ENCODE measurements at regions not wholly inside any gene's neighbourhood (a gene's known extent, or its start where the extent isn't known, plus 50 kb on each side); places are given as distances from the start of the nearest gene placed in this dataset.

- no peaks in the 10 kb centered on the region for H3K27me3 ChIP-seq (ENCODE audit: control insufficient read depth in 2 of 2, insufficient read depth in 2 of 2, low read length in 2 of 2)
- H3K9me3 ChIP-seq (replicated peaks; ENCODE audit: control insufficient read depth, insufficient read depth, low read length), result peaks cover 4% of the 10 kb centered on the region
- dilution Hi-C loops (cut with MboI; ENCODE audit: extremely low pct_ligation_motif_present, low sequenced_read_pairs), result no loop called here
- no peaks in the 10 kb centered on the region for H3K79me2 ChIP-seq (ENCODE audit: control insufficient read depth, insufficient read depth, low read length)
- CTCF ChIA-PET, result no interaction called here
- POLR2A ChIA-PET, result no interaction called here
- no peak overlapping the region for H3K9ac ChIP-seq (replicated peaks; ENCODE audit: extremely low read depth, insufficient read depth, low read length)
- no peaks in the 10 kb centered on the region for H3K9me1 ChIP-seq (replicated peaks; ENCODE audit: control insufficient read depth, extremely low read depth, insufficient read depth, low read length)
- H3K4me3 ChIP-seq (replicated peaks in 1 of 3; ENCODE audit: insufficient read depth in 1 of 3, low read depth in 1 of 3, low read length in 3 of 3), result no peak overlapping the region
- intact Hi-C loops (cut with micrococcal nuclease), result no loop called here
- H4K20me1 ChIP-seq (replicated peaks; ENCODE audit: control insufficient read depth, extremely low read depth, insufficient read depth, low read length), result no peaks in the 10 kb centered on the region
- FAIRE-seq (no peak), DNase-seq (ENCODE audit: low read depth, low spot score) (no peak)
- no peaks in the 10 kb centered on the region for H3K4me1 ChIP-seq (ENCODE audit: control insufficient read depth, extremely low read depth, insufficient read depth, low read length)
- H2AFZ ChIP-seq (ENCODE audit: low read depth, low read length), result no peak overlapping the region
- no peak for TF ChIP-seq MYC (IDR thresholded peaks at IDR 0.05; ENCODE audit: low read depth, low read length)
- no peak for TF ChIP-seq GATA2 (IDR thresholded peaks at IDR 0.05; ENCODE audit: insufficient read depth, insufficient read length, low read depth, low read length)
- TF ChIP-seq, protein P1, sequence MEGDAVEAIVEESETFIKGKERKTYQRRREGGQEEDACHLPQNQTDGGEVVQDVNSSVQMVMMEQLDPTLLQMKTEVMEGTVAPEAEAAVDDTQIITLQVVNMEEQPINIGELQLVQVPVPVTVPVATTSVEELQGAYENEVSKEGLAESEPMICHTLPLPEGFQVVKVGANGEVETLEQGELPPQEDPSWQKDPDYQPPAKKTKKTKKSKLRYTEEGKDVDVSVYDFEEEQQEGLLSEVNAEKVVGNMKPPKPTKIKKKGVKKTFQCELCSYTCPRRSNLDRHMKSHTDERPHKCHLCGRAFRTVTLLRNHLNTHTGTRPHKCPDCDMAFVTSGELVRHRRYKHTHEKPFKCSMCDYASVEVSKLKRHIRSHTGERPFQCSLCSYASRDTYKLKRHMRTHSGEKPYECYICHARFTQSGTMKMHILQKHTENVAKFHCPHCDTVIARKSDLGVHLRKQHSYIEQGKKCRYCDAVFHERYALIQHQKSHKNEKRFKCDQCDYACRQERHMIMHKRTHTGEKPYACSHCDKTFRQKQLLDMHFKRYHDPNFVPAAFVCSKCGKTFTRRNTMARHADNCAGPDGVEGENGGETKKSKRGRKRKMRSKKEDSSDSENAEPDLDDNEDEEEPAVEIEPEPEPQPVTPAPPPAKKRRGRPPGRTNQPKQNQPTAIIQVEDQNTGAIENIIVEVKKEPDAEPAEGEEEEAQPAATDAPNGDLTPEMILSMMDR (IDR thresholded peaks at IDR 0.05; ENCODE audit: extremely low read depth in 1 of 2, insufficient read depth in 1 of 2, low read depth in 1 of 2, low read length in 2 of 2), result no peak
- TF ChIP-seq EZH2 (IDR thresholded peaks at IDR 0.05; ENCODE audit: borderline replicate concordance, low read depth, low read length, severe bottlenecking), result no peak
- TF ChIP-seq MAX (IDR thresholded peaks at IDR 0.05; ENCODE audit: insufficient read depth, insufficient read length), result no peak
- no peak for TF ChIP-seq POLR2AphosphoS5 (IDR thresholded peaks at IDR 0.05; ENCODE audit: insufficient read depth, low read depth, low read length)
- no peak for TF ChIP-seq FOS (IDR thresholded peaks at IDR 0.05; ENCODE audit: borderline replicate concordance, insufficient read depth, low read length)
- no peak for TF ChIP-seq JUN (IDR thresholded peaks at IDR 0.05; ENCODE audit: borderline replicate concordance, insufficient read depth, insufficient read length, low read depth)
- TF ChIP-seq POLR2A (IDR thresholded peaks at IDR 0.05; ENCODE audit: low read depth, low read length), result no peak
- H3K27ac ChIP-seq (ENCODE audit: insufficient read depth, low read depth, low read length), result no peak overlapping the region
- no peaks in the 10 kb centered on the region for H3K36me3 ChIP-seq (ENCODE audit: control insufficient read depth in 2 of 2, extremely low read depth in 1 of 2, insufficient read depth in 2 of 2, low read length in 2 of 2)
- no TSS peak for BruUV-seq (replicated peaks)
- no peak overlapping the region for H3K4me2 ChIP-seq (ENCODE audit: insufficient read depth, low read length)
Observed at GRCh38 chr16:7103056-7103455, 229.6 kb upstream of the RBFOX1 start.
